Thyroid gland (tissue), 4 donors: ENCODE measurements at regions not wholly inside any gene's neighbourhood (a gene's known extent, or its start where the extent isn't known, plus 50 kb on each side); places are given as distances from the start of the nearest gene placed in this dataset.

ENCODE experiments used
- CTCF ChIP-seq, 6 experiments: fragments of 200-600 bp in 3 of 6; fragments of 450-650 bp in 3 of 6; sonication (generic) in 3 of 6; IDR thresholded peaks; one replicate each; pipeline ENCODE4 v1.5.1; 2016 to 2019; ENCODE audit warnings: antibody characterized with exemption in 6 of 6, mild to moderate bottlenecking in 2 of 6, inconsistent platforms in 1 of 6, moderate library complexity in 1 of 6
- POLR2A ChIP-seq, 2 donors: fragments of 450-650 bp; IDR thresholded peaks; one replicate each; pipeline ENCODE4 v1.6.1; 2017; ENCODE audit warnings: antibody characterized with exemption in 2 of 2, mild to moderate bottlenecking in 2 of 2, moderate library complexity in 1 of 2

GRCh38 chr15:47972738-47973137 is 148.1 kb upstream of the SLC24A5 start:
- TF ChIP-seq CTCF (IDR thresholded peaks at IDR 0.05) (no peak), POLR2A (IDR thresholded peaks at IDR 0.05) (no peak)
